Cardiac fibroblast (primary cell): ENCODE measurements at regions not wholly inside any gene's neighbourhood (a gene's known extent, or its start where the extent isn't known, plus 50 kb on each side); places are given as distances from the start of the nearest gene placed in this dataset.

Experiments used
- DNase-seq, 2 donors: peaks; one replicate each; pipeline versions ENCODE4 v3.0.0 to v3.0.0-alpha.2; 2010; ENCODE audit warnings: low read depth in 2 of 2
- H3K4me3 ChIP-seq, 2 donors: replicated peaks in 1 of 2; 1 replicate in 1 of 2; 2 replicates in 1 of 2; pipeline ENCODE4 v1.5.1; 2011; ENCODE audit warnings: low read depth in 2 of 2, low read length in 2 of 2, mild to moderate bottlenecking in 2 of 2, moderate library complexity in 1 of 2
- CTCF ChIP-seq: IDR thresholded peaks from one replicate; pipeline ENCODE4 v1.5.1; 2011; ENCODE audit warnings: low read depth, mild to moderate bottlenecking, low read length, inconsistent platforms

DNA sequence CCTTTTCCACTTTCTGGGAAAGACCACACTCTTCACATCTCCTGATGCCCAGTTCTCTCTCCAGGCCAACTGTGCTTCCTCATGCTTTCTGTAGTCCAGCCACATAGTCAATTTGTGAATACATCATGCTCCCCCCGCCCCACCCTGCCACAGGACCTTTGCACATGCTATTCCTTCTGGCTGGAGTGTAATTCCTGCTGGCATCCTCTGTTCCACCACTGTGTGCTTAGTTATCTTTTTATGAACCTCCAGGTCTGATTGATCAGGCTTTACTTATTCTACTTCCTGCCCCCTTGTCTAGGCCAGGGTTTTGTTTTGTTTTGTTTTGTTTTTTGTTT lies 372.6 kb upstream of the RIOK2 start:
- no peak for DNase-seq
- TF ChIP-seq CTCF: no peak
- H3K4me3 ChIP-seq: no peak overlapping the region

GRCh38 chr5:97559827-97560598 lies 377.0 kb upstream of the RIOK2 start:
- H3K4me3 ChIP-seq: no peak overlapping the region
- no peak for TF ChIP-seq CTCF
- DNase-seq: no peak

GRCh38 chr5:97560599-97560993 lies 377.5 kb upstream of the RIOK2 start:
- TF ChIP-seq CTCF: no peak
- H3K4me3 ChIP-seq: no peak overlapping the region
- DNase-seq: no peak

DNA sequence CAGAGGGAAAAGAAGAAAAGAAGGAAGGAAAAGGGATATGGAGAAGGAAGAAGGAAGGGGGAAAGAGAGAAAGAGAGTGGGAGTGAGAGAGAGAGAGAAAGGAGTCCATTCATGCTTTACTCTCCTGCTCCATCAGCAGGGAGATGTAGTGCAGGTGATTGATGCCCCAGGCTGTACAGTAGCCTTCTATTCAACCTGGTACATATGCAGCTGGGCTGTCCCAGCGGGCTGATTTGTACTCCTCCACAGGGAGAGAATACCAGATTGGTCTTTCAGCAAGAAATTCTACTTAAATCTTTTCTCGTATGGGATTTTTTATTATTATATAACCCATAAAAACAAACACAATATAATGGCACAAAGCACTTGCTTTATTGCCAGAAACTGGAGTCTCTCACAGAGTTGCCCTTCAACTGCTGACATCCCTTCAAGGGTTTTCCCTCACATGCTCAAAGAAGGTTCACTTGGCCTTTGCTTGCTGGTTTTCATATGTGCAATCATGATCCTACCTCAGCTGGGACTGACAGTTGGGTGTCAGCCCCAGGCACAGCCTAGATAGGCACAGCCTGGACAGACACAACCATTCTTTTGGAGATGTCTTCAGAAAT lies 380.1 kb upstream of the RIOK2 start:
- H3K4me3 ChIP-seq: no peak overlapping the region
- no peak for TF ChIP-seq CTCF
- no peak for DNase-seq

DNA sequence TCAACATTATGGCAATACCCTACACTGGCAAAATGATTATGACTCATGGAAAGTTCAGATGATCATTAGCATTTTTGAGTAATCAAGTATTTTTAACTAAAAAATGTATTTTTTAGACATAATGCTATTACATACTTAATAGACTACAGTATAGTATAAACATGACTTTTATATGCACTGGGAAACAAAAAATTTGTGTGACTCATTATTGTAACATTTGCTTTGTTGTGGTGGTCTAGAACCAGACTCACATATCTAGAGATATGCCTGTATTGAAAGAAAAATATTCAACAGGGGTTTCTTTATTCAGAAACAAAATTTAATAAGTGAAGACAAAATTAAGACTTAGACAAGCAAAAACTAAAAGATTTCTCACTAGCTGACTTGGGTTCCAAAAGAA lies 385.3 kb upstream of the RIOK2 start:
- DNase-seq: peak in 1 of 2 donors; percentile 40

GRCh38 chr5:97570242-97570641 lies 387.2 kb upstream of the RIOK2 start:
- no peak overlapping the region for H3K4me3 ChIP-seq
- no peak for TF ChIP-seq CTCF
- no peak for DNase-seq

More for the DNA sequence above, 385.3 kb upstream of the RIOK2 start:
- H3K4me3 ChIP-seq: no peak overlapping the region
- no peak for TF ChIP-seq CTCF

DNA sequence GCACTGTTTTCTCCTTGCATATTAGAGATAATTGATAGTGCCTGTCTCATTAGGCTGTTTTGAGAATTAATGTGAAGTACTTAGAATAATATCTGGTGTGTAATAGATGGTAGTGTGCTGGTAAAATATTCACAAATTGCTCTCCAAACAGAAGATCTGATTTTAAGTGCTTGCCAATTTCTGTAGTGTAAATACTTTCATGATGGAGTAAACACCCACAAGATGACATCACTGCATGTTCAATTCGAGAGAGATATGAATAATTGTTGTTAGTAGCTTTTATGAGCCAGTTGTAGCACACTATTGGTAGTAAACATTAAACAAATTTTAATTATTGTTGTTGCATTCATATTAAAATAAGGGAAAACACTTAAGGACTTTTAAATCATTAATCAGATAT lies 392.3 kb upstream of the RIOK2 start:
- no peak for TF ChIP-seq CTCF
- DNase-seq: no peak
- no peak overlapping the region for H3K4me3 ChIP-seq
